Colonic mucosa (tissue), 4 donors: ENCODE measurements at regions not wholly inside any gene's neighbourhood (a gene's known extent, or its start where the extent isn't known, plus 50 kb on each side); places are given as distances from the start of the nearest gene placed in this dataset.

Experiments
- DNase-seq: peaks from one replicate; pipeline ENCODE4 v3.0.0-alpha.2; 2020
- H3K27ac ChIP-seq: fragments of 200-600 bp; one replicate; pipeline ENCODE4 v1.8.0; 2021
- H3K27me3 ChIP-seq: fragments of 200-600 bp; one replicate; pipeline ENCODE4 v1.8.0; 2021
- H3K36me3 ChIP-seq: fragments of 200-600 bp; one replicate; pipeline ENCODE4 v1.8.0; 2021
- H3K4me1 ChIP-seq: fragments of 200-600 bp; one replicate; pipeline ENCODE4 v1.8.0; 2021; ENCODE audit warnings: mild to moderate bottlenecking
- H3K4me3 ChIP-seq: fragments of 200-600 bp; one replicate; pipeline ENCODE4 v1.8.0; 2021
- H3K9ac ChIP-seq, 2 donors: one replicate each; pipeline ENCODE4 v1.7.0; 2013; ENCODE audit warnings: control low read depth in 2 of 2, low read depth in 2 of 2, low read length in 2 of 2
- H3K9me3 ChIP-seq: fragments of 200-600 bp; one replicate; pipeline ENCODE4 v1.8.0; 2021
- CTCF ChIP-seq: fragments of 200-600 bp; IDR thresholded peaks from one replicate; pipeline ENCODE4 v1.8.0; 2022; ENCODE audit warnings: antibody characterized with exemption, mild to moderate bottlenecking
- intact Hi-C: fragments of 100-400 bp; cut with DNase I; formaldehyde crosslinking; loops from one replicate; pipeline ENCODE4 v1.14.1; 2022
- donor health status: healthy.
- donor health status: DM: no; HTN: no; CAD: no.
- donor health status: DM: no; HTN: no; CAD: no.

- Histone ChIP-seq H3K27ac (no peak overlapping the region), H3K4me1 (peaks cover 12% of the 10 kb centered on the region), H3K4me3 (no peak overlapping the region), H3K27me3 (no peaks in the 10 kb centered on the region), H3K9me3 (no peaks in the 10 kb centered on the region), H3K36me3 (no peaks in the 10 kb centered on the region), H3K9ac (no peak overlapping the region)
- no peak for TF ChIP-seq CTCF
- intact Hi-C loops: loop anchor here (1.0 kb wide), 1 partner anchor 84 kb away; no protein-coding TSS in a partner anchor
- DNase-seq: no peak
These were observed 120.3 kb upstream of the IPO9 start for GRCh38 chr1:201708691-201709090.

- H3K9me3 ChIP-seq: no peaks in the 10 kb centered on the region
These were observed 119.2 kb upstream of the IPO9 start for GRCh38 chr1:201709564-201710295.

GRCh38 chr1:201710632-201711597 is 118.0 kb upstream of the IPO9 start:
- Histone ChIP-seq H3K4me3 (no peak overlapping the region), H3K9me3 (no peaks in the 10 kb centered on the region), H3K4me1 (peaks cover 17% of the 10 kb centered on the region), H3K27ac (no peak overlapping the region), H3K36me3 (no peaks in the 10 kb centered on the region), H3K9ac (peak overlapping the region in 1 of 2 donors; percentile 24), H3K27me3 (no peaks in the 10 kb centered on the region)
- intact Hi-C loops: no loop called here
- TF ChIP-seq CTCF: no peak
- no peak for DNase-seq

More at GRCh38 chr1:201709564-201710295, 119.2 kb upstream of the IPO9 start:
- H3K4me1 ChIP-seq: peaks cover 12% of the 10 kb centered on the region
- no peak overlapping the region for H3K27ac ChIP-seq
- peak; percentile 78 for DNase-seq
- intact Hi-C loops: loop anchor here (1.0 kb wide), 1 partner anchor 83 kb away; no protein-coding TSS in a partner anchor
- no peak overlapping the region for H3K4me3 ChIP-seq
- no peaks in the 10 kb centered on the region for H3K27me3 ChIP-seq
- H3K9ac ChIP-seq: no peak overlapping the region
- H3K36me3 ChIP-seq: no peaks in the 10 kb centered on the region
- peak; percentile 94 for TF ChIP-seq CTCF

- DNase-seq: no peak
- no peak for TF ChIP-seq CTCF
- H3K4me3 ChIP-seq: no peak overlapping the region
- H3K36me3 ChIP-seq: no peaks in the 10 kb centered on the region
- no peaks in the 10 kb centered on the region for H3K27me3 ChIP-seq
- peak overlapping the region in 1 of 2 donors; percentile 24 for H3K9ac ChIP-seq
- no peaks in the 10 kb centered on the region for H3K9me3 ChIP-seq
- intact Hi-C loops: no loop called here
- peaks cover 17% of the 10 kb centered on the region for H3K4me1 ChIP-seq
- no peak overlapping the region for H3K27ac ChIP-seq
These were observed 117.1 kb upstream of the IPO9 start for GRCh38 chr1:201711811-201712210.

GRCh38 chr1:201712387-201713085 is 116.4 kb upstream of the IPO9 start:
- no peak for DNase-seq
- intact Hi-C loops: no loop called here
- Histone ChIP-seq H3K36me3 (no peaks in the 10 kb centered on the region), H3K9me3 (no peaks in the 10 kb centered on the region), H3K4me1 (peaks cover 17% of the 10 kb centered on the region), H3K9ac (peak overlapping the region in 1 of 2 donors; percentile 0), H3K27me3 (no peaks in the 10 kb centered on the region), H3K27ac (peak overlapping the region; percentile 87), H3K4me3 (no peak overlapping the region)
- no peak for TF ChIP-seq CTCF
